H1 (cell line): ENCODE measurements at regions not wholly inside any gene's neighbourhood (a gene's known extent, or its start where the extent isn't known, plus 50 kb on each side); places are given as distances from the start of the nearest gene placed in this dataset.

Experiments used
- ASH2L ChIP-seq: fragments of 200-600, 300-600 bp; sonication (generic); IDR thresholded peaks from one replicate; pipeline ENCODE4 v1.7.1; 2017; ENCODE audit warnings: low read length
- BRCA1 ChIP-seq: IDR thresholded peaks from 2 replicates; pipeline ENCODE4 v1.6.1; 2012; ENCODE audit warnings: low read depth, low read length, improper control_type of control experiment
- CEBPB ChIP-seq: IDR thresholded peaks from 2 replicates; pipeline ENCODE4 v1.6.1; 2012; ENCODE audit warnings: low read depth, low read length
- CHD1 ChIP-seq: IDR thresholded peaks from 2 replicates; pipeline ENCODE4 v1.6.1; 2012; ENCODE audit warnings: low read depth, low read length, improper control_type of control experiment
- EZH2 ChIP-seq: fragments of 200-600 bp; sonication (generic); IDR thresholded peaks from 2 replicates; pipeline ENCODE4 v1.7.1; 2012; ENCODE audit warnings: low read depth, mild to moderate bottlenecking, moderate library complexity, low read length, inconsistent platforms; ENCODE audit not compliant: severe bottlenecking
- GABPA ChIP-seq: IDR thresholded peaks from 2 replicates; pipeline ENCODE4 v1.6.1; 2011; ENCODE audit warnings: mild to moderate bottlenecking, low read length, moderate library complexity, borderline replicate concordance; ENCODE audit not compliant: insufficient read depth
- JUN ChIP-seq: IDR thresholded peaks from 2 replicates; pipeline ENCODE4 v1.6.1; 2011; ENCODE audit warnings: low read depth, mild to moderate bottlenecking, improper control_type of control experiment, low read length
- KDM1A ChIP-seq: fragments of 200-600, 300-600 bp; sonication (generic); IDR thresholded peaks from 2 replicates; pipeline ENCODE4 v1.7.1; 2016; ENCODE audit warnings: mild to moderate bottlenecking, low read length, borderline replicate concordance
- KDM4A ChIP-seq: IDR thresholded peaks from one replicate; pipeline ENCODE4 v1.7.1; 2012; ENCODE audit warnings: low read depth, mild to moderate bottlenecking, moderate library complexity, low read length, inconsistent platforms; ENCODE audit not compliant: severe bottlenecking
- POLR2AphosphoS5 ChIP-seq: IDR thresholded peaks from 2 replicates; pipeline ENCODE4 v1.6.1; 2011; ENCODE audit warnings: low read depth, low read length
- POU5F1 ChIP-seq: IDR thresholded peaks from 2 replicates; pipeline ENCODE4 v1.6.1; 2011; ENCODE audit warnings: low read depth, mild to moderate bottlenecking, low read length, moderate library complexity
- RAD21 ChIP-seq, 2 experiments: IDR thresholded peaks in 1 of 2; conservative IDR thresholded peaks in 1 of 2; 2 replicates each; pipeline ENCODE4 v1.6.1; 2011; ENCODE audit warnings: low read depth in 2 of 2, low read length in 2 of 2, improper control_type of control experiment in 1 of 2, inconsistent platforms in 1 of 2, mild to moderate bottlenecking in 1 of 2, moderate library complexity in 1 of 2
- RBBP5 ChIP-seq: IDR thresholded peaks from 2 replicates; pipeline ENCODE4 v1.7.1; 2012; ENCODE audit warnings: low read depth, mild to moderate bottlenecking, inconsistent platforms, low read length, moderate library complexity, borderline replicate concordance
- RNF2 ChIP-seq: fragments of 200-900, 300-1000 bp; sonication (generic); IDR thresholded peaks from 2 replicates; pipeline ENCODE4 v1.7.1; 2016; ENCODE audit warnings: borderline replicate concordance, low read depth, mild to moderate bottlenecking, antibody characterized with exemption, low read length; ENCODE audit not compliant: poor library complexity, severe bottlenecking; ENCODE audit errors: missing control alignments
- SRF ChIP-seq: IDR thresholded peaks from 2 replicates; pipeline ENCODE4 v1.6.1; 2011; ENCODE audit warnings: mild to moderate bottlenecking, low read depth, low read length, moderate library complexity
- TBP ChIP-seq: IDR thresholded peaks from 2 replicates; pipeline ENCODE4 v1.6.1; 2011; ENCODE audit warnings: low read depth, low read length, improper control_type of control experiment
- ZNF274 ChIP-seq: IDR thresholded peaks from 2 replicates; pipeline ENCODE4 v1.7.0; 2012; ENCODE audit warnings: low read length, borderline replicate concordance; ENCODE audit errors: extremely low read depth

- TF ChIP-seq KDM4A (no peak), ASH2L (no peak), POU5F1 (no peak), TBP (no peak), EZH2 (no peak), GABPA (no peak), CHD1 (no peak), KDM1A (no peak), RAD21 (IDR thresholded peaks at IDR 0.05 in 1 of 2, conservative IDR thresholded peaks at IDR 0.05 in 1 of 2; ENCODE audit: low read depth in 2 of 2, low read length in 2 of 2) (peak; percentile 56 to 77), POLR2AphosphoS5 (no peak), SRF (no peak), RNF2 (no peak), ZNF274 (no peak), BRCA1 (no peak), JUN (no peak), CEBPB (no peak), RBBP5 (no peak)
These were observed 850.2 kb upstream of the NUDT12 start (continued) for GRCh38 chr5:104412649-104413240.
